Karpas-422 (cell line): ENCODE measurements at regions not wholly inside any gene's neighbourhood (a gene's known extent, or its start where the extent isn't known, plus 50 kb on each side); places are given as distances from the start of the nearest gene placed in this dataset.

ENCODE experiments used
- DNase-seq: peaks from one replicate; pipeline ENCODE4 v3.0.0-alpha.2; 2015
- H2AFZ ChIP-seq: fragments of 200-600 bp; sonication (generic); 2 replicates; pipeline ENCODE4 v1.6.1; 2014; ENCODE audit warnings: antibody characterized with exemption, low read length, mixed read lengths
- H3K27ac ChIP-seq: fragments of 200-600 bp; sonication (generic); 2 replicates; pipeline ENCODE4 v1.5.1; 2014; ENCODE audit warnings: mild to moderate bottlenecking, low read length, moderate library complexity
- H3K27me3 ChIP-seq: fragments of 200-600 bp; sonication (generic); 2 replicates; pipeline ENCODE4 v1.6.1; 2014; ENCODE audit warnings: low read length, mixed read lengths
- H3K36me3 ChIP-seq: fragments of 200-600 bp; sonication (generic); 2 replicates; pipeline ENCODE4 v1.6.1; 2014; ENCODE audit warnings: low read length, mixed read lengths; ENCODE audit not compliant: insufficient read depth
- H3K4me1 ChIP-seq: fragments of 200-600 bp; sonication (generic); 2 replicates; pipeline ENCODE4 v1.6.1; 2014; ENCODE audit warnings: mild to moderate bottlenecking, low read length, mixed read lengths
- H3K4me2 ChIP-seq: fragments of 200-600 bp; sonication (generic); 2 replicates; pipeline ENCODE4 v1.6.1; 2014; ENCODE audit warnings: low read length, low read depth, mild to moderate bottlenecking; ENCODE audit not compliant: poor library complexity, severe bottlenecking
- H3K4me3 ChIP-seq: fragments of 200-600 bp; sonication (generic); 2 replicates; pipeline ENCODE4 v1.5.1; 2014; ENCODE audit warnings: mild to moderate bottlenecking, antibody characterized with exemption, low read length, mixed read lengths
- H3K79me2 ChIP-seq: fragments of 200-600 bp; sonication (generic); 2 replicates; pipeline ENCODE4 v1.6.1; 2014; ENCODE audit warnings: mild to moderate bottlenecking, low read length, mixed read lengths
- H3K9ac ChIP-seq: fragments of 200-600 bp; sonication (generic); 2 replicates; pipeline ENCODE4 v1.6.0; 2014; ENCODE audit warnings: low read length
- H3K9me2 ChIP-seq: fragments of 200-600 bp; sonication (generic), shearing (Covaris generic); replicated peaks from 2 replicates; pipeline ENCODE4 v1.6.0; 2014; ENCODE audit warnings: mild to moderate bottlenecking, low read length, moderate library complexity; ENCODE audit not compliant: insufficient read depth
- H3K9me3 ChIP-seq: fragments of 300-700, 200-600 bp; sonication (generic); 2 replicates; pipeline ENCODE4 v1.6.1; 2014; ENCODE audit warnings: low read length, mixed read lengths
- H4K20me1 ChIP-seq: fragments of 200-600 bp; sonication (generic); 2 replicates; pipeline ENCODE4 v1.6.1; 2014; ENCODE audit warnings: mild to moderate bottlenecking, antibody characterized with exemption, low read length, low read depth; ENCODE audit not compliant: insufficient read depth

- no peak overlapping the region for H3K4me2 ChIP-seq
- H3K36me3 ChIP-seq, result no peaks in the 10 kb centered on the region
- no peak overlapping the region for H3K4me3 ChIP-seq
- no peaks in the 10 kb centered on the region for H3K9me2 ChIP-seq
- DNase-seq, result no peak
- peaks cover 16% of the 10 kb centered on the region for H3K9me3 ChIP-seq
- H3K4me1 ChIP-seq, result no peaks in the 10 kb centered on the region
- H3K27me3 ChIP-seq, result no peaks in the 10 kb centered on the region
- no peaks in the 10 kb centered on the region for H4K20me1 ChIP-seq
- no peak overlapping the region for H2AFZ ChIP-seq
- H3K27ac ChIP-seq, result no peak overlapping the region
- H3K9ac ChIP-seq, result no peak overlapping the region
- H3K79me2 ChIP-seq, result no peaks in the 10 kb centered on the region
Observed at GRCh38 chr20:52806918-52807317, 165.2 kb upstream of the TSHZ2 start.

DNA sequence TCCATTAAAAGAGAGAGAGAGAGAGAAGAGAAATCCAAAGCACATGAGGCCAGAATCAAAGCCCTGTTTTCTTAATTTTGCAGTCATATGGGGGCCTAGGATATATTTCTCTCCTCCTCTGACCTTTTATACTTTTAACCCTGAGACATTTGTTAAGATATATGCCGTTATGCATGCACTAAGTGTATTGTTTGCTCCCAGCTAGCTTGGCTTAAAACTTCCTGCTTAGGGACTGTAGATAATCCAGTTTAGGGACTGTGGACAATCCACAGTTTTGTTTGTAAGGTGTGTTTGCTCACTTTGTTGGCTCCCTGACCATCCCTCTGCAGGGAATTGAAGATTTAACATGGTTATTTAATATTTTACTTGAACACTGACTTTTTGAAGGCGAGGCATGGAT is 166.3 kb upstream of the TSHZ2 start:
- Histone ChIP-seq H3K4me1 (no peaks in the 10 kb centered on the region), H3K27me3 (no peaks in the 10 kb centered on the region), H3K36me3 (no peaks in the 10 kb centered on the region), H4K20me1 (no peaks in the 10 kb centered on the region), H3K9ac (no peak overlapping the region), H3K9me2 (no peaks in the 10 kb centered on the region), H2AFZ (no peak overlapping the region), H3K27ac (no peak overlapping the region), H3K4me3 (no peak overlapping the region), H3K9me3 (peaks cover 24% of the 10 kb centered on the region), H3K4me2 (no peak overlapping the region), H3K79me2 (no peaks in the 10 kb centered on the region)
- no peak for DNase-seq

DNA sequence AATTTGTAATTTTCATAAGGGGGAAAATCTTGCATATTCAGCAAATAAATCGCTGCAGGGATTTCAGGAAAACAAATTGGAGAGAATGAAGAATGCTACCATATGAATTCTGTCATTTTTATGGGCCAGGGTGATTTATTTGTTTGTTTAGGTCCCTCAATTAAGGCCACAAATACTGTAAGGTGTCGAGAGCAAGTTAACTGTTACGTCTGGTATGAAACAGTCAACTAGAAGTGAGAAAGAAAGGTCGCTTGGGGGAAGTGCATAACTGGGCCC is 166.9 kb upstream of the TSHZ2 start:
- H3K9me3 ChIP-seq, result peaks cover 25% of the 10 kb centered on the region
- no peaks in the 10 kb centered on the region for H3K4me1 ChIP-seq
- no peak overlapping the region for H3K9ac ChIP-seq
- no peak overlapping the region for H3K27ac ChIP-seq
- H3K79me2 ChIP-seq, result no peaks in the 10 kb centered on the region
- H2AFZ ChIP-seq, result no peak overlapping the region
- no peak overlapping the region for H3K4me2 ChIP-seq
- no peaks in the 10 kb centered on the region for H3K36me3 ChIP-seq
- no peak for DNase-seq
- H3K27me3 ChIP-seq, result no peaks in the 10 kb centered on the region
- H3K9me2 ChIP-seq, result no peaks in the 10 kb centered on the region
- H4K20me1 ChIP-seq, result no peaks in the 10 kb centered on the region
- no peak overlapping the region for H3K4me3 ChIP-seq

DNA sequence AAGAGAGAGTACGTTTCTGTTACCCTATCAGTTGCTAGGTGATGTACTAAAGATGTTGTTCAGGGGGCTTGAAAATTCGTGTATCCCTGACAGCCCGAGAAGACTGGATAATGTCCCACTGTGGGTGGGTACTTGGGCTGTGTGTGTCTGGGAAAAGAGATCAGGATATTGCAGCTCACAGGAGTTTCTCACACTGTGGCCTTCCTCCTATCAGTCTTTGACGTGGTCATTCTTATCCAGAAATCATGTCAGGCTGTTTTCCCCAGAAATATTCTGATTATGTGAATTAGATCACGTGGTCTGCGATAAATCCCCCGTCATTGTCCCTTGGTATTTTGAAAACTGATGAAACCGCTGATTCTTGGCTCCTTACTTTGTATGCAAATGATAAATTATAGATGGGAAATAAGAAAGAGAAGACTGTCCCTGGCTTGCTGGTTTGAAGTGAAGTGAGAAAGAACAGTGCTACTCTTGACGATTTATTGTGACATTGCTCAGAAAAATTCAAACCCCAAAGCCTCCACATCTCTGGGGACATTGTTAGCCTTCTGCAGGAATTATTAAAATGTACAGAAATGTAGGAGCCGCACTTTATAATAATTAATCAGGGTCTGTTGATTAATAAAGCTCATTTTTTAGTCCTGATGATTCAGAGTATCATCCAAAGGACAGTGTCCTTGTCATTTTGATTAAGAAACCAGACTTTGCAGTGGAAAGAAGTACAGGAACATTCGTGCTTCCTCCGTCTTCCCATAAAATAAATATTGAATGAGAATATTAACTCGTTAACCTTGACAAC is 167.5 kb upstream of the TSHZ2 start:
- no peaks in the 10 kb centered on the region for H3K27me3 ChIP-seq
- no peaks in the 10 kb centered on the region for H3K4me1 ChIP-seq
- no peaks in the 10 kb centered on the region for H3K36me3 ChIP-seq
- H4K20me1 ChIP-seq, result no peaks in the 10 kb centered on the region
- DNase-seq, result no peak
- no peaks in the 10 kb centered on the region for H3K79me2 ChIP-seq
- no peak overlapping the region for H3K9ac ChIP-seq
- no peaks in the 10 kb centered on the region for H3K9me2 ChIP-seq
- no peak overlapping the region for H2AFZ ChIP-seq
- no peak overlapping the region for H3K4me3 ChIP-seq
- peaks cover 25% of the 10 kb centered on the region for H3K9me3 ChIP-seq
- H3K27ac ChIP-seq, result no peak overlapping the region
- H3K4me2 ChIP-seq, result no peak overlapping the region

- H3K4me3 ChIP-seq, result no peak overlapping the region
- no peaks in the 10 kb centered on the region for H3K4me1 ChIP-seq
- H3K9me3 ChIP-seq, result peaks cover 42% of the 10 kb centered on the region
- DNase-seq, result no peak
- H3K36me3 ChIP-seq, result no peaks in the 10 kb centered on the region
- H3K79me2 ChIP-seq, result no peaks in the 10 kb centered on the region
- no peak overlapping the region for H2AFZ ChIP-seq
- H3K27me3 ChIP-seq, result no peaks in the 10 kb centered on the region
- no peak overlapping the region for H3K9ac ChIP-seq
- H3K9me2 ChIP-seq, result no peaks in the 10 kb centered on the region
- no peaks in the 10 kb centered on the region for H4K20me1 ChIP-seq
- no peak overlapping the region for H3K4me2 ChIP-seq
- no peak overlapping the region for H3K27ac ChIP-seq
Observed at GRCh38 chr20:52801628-52802006, 170.5 kb upstream of the TSHZ2 start.

DNA sequence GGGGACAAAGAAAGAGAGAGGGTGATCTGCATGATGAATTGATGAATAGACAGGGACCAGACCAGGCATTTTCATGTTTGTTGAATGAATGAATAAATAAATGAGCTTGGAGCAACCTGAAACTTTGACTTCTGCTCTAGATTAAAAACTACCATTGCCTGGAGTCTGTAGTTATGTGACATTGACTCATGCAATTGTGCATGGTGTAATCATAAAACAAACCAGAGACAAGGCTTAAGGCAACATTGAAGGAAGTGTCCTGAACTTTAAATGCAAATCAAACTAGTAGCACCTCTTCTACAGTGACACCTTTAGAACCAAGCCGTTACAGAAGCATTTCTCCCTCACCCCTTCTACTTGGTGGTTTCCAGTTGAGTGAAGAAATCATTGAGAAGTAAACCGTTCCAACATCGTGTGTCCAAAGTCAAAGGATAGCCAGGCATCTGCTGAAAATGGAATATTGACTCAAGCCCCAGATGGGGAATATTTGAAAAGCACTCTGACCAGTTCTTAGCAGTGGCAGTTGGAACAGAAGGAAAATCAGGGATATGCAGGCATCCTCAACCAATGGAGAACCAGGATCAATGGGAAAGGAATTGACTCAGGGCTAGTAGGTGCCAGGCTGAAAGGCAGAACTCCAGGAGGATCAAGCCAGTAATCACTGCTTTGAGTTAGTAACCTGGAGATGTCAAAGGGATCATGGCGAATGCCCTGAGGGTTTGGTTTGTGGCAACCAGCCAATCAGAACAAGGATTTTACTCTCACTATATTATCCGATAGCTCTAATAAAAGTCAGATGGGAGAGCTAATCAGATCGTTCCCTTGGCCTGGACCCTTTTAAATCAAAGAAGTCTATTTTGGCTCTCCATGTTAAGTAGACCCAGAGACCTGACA is 171.2 kb upstream of the TSHZ2 start:
- DNase-seq, result no peak
- H2AFZ ChIP-seq, result no peak overlapping the region
- H3K4me1 ChIP-seq, result no peaks in the 10 kb centered on the region
- no peak overlapping the region for H3K27ac ChIP-seq
- no peak overlapping the region for H3K4me2 ChIP-seq
- no peaks in the 10 kb centered on the region for H4K20me1 ChIP-seq
- no peak overlapping the region for H3K9ac ChIP-seq
- H3K27me3 ChIP-seq, result no peaks in the 10 kb centered on the region
- H3K36me3 ChIP-seq, result no peaks in the 10 kb centered on the region
- peaks cover 44% of the 10 kb centered on the region for H3K9me3 ChIP-seq
- no peaks in the 10 kb centered on the region for H3K79me2 ChIP-seq
- no peak overlapping the region for H3K4me3 ChIP-seq
- no peaks in the 10 kb centered on the region for H3K9me2 ChIP-seq

GRCh38 chr20:52799130-52799529 is 173.0 kb upstream of the TSHZ2 start:
- Histone ChIP-seq H3K9me3 (peaks cover 46% of the 10 kb centered on the region), H3K79me2 (no peaks in the 10 kb centered on the region), H3K27ac (no peak overlapping the region), H3K36me3 (no peaks in the 10 kb centered on the region), H3K27me3 (no peaks in the 10 kb centered on the region), H3K9ac (no peak overlapping the region), H2AFZ (no peak overlapping the region), H3K4me2 (no peak overlapping the region), H3K4me3 (no peak overlapping the region), H3K9me2 (no peaks in the 10 kb centered on the region), H3K4me1 (no peaks in the 10 kb centered on the region), H4K20me1 (no peaks in the 10 kb centered on the region)
- DNase-seq, result no peak

- H4K20me1 ChIP-seq, result no peaks in the 10 kb centered on the region
- no peaks in the 10 kb centered on the region for H3K79me2 ChIP-seq
- H3K9ac ChIP-seq, result no peak overlapping the region
- no peak overlapping the region for H2AFZ ChIP-seq
- no peaks in the 10 kb centered on the region for H3K27me3 ChIP-seq
- H3K9me3 ChIP-seq, result peaks cover 44% of the 10 kb centered on the region
- no peaks in the 10 kb centered on the region for H3K4me1 ChIP-seq
- no peaks in the 10 kb centered on the region for H3K36me3 ChIP-seq
- H3K9me2 ChIP-seq, result no peaks in the 10 kb centered on the region
- no peak overlapping the region for H3K4me2 ChIP-seq
- DNase-seq, result no peak
- H3K4me3 ChIP-seq, result no peak overlapping the region
- no peak overlapping the region for H3K27ac ChIP-seq
Observed at GRCh38 chr20:52798124-52798523, 174.0 kb upstream of the TSHZ2 start.
